HG02588 (cell line): ENCODE measurements at regions not wholly inside any gene's neighbourhood (a gene's known extent, or its start where the extent isn't known, plus 50 kb on each side); places are given as distances from the start of the nearest gene placed in this dataset.
"Not testable (repeated sequence)": the region's sequence is repeated elsewhere in the genome, so short reads cannot be mapped to it uniquely, and the experiment has no call there.

Experiments used
- ATAC-seq: cut with Tn5 transposase; IDR thresholded peaks from one replicate; pipeline ENCODE4 v1.9.1; 2021; ENCODE audit warnings: mild to moderate bottlenecking, moderate library complexity; ENCODE audit not compliant: unreplicated experiment

GRCh38 chr6:14882394-14883026, 363.4 kb upstream of the JARID2 start:
- no peak for ATAC-seq

GRCh38 chr6:14883921-14884320, 361.9 kb upstream of the JARID2 start:
- ATAC-seq: no peak

- ATAC-seq: no peak
Measured at GRCh38 chr6:14885498-14885897, 360.4 kb upstream of the JARID2 start.

GRCh38 chr6:14887181-14887580, 358.7 kb upstream of the JARID2 start:
- ATAC-seq: no peak

- ATAC-seq: no peak
Measured at GRCh38 chr6:14887986-14888574, 357.8 kb upstream of the JARID2 start.

- no peak for ATAC-seq
Measured at GRCh38 chr6:14888575-14889000, 357.3 kb upstream of the JARID2 start.

GRCh38 chr6:14889188-14889587, 356.7 kb upstream of the JARID2 start:
- ATAC-seq: no peak

- no peak for ATAC-seq
Measured at GRCh38 chr6:14889611-14890593, 356.0 kb upstream of the JARID2 start.

- ATAC-seq: not testable (repeated sequence)
Measured at GRCh38 chr6:14891820-14892375, 354.0 kb upstream of the JARID2 start.

- ATAC-seq: no peak
Measured at GRCh38 chr6:14894105-14894504, 351.8 kb upstream of the JARID2 start.

- no peak for ATAC-seq
Measured at GRCh38 chr6:14896475-14896874, 349.4 kb upstream of the JARID2 start.

GRCh38 chr6:14897831-14898230, 348.0 kb upstream of the JARID2 start:
- ATAC-seq: no peak

- not testable (repeated sequence) for ATAC-seq
Measured at GRCh38 chr6:14899441-14899840, 346.4 kb upstream of the JARID2 start.

GRCh38 chr6:14900919-14901318, 344.9 kb upstream of the JARID2 start:
- no peak for ATAC-seq

GRCh38 chr6:14903176-14904038, 342.5 kb upstream of the JARID2 start:
- ATAC-seq: no peak

- ATAC-seq: no peak
Measured at GRCh38 chr6:14905201-14905600, 340.7 kb upstream of the JARID2 start.

GRCh38 chr6:14906621-14907020, 339.2 kb upstream of the JARID2 start:
- no peak for ATAC-seq

GRCh38 chr6:14910692-14911547, 334.9 kb upstream of the JARID2 start:
- ATAC-seq: no peak

- ATAC-seq: no peak
Measured at GRCh38 chr6:14912226-14912625, 333.6 kb upstream of the JARID2 start.
